Type B pancreatic cell (in vitro differentiated cells): ENCODE measurements at regions not wholly inside any gene's neighbourhood (a gene's known extent, or its start where the extent isn't known, plus 50 kb on each side); places are given as distances from the start of the nearest gene placed in this dataset.

Experiments used
- DNase-seq: peaks from one replicate; pipeline ENCODE4 v3.0.0; 2021; ENCODE audit warnings: mixed read lengths; ENCODE audit not compliant: unreplicated experiment; ENCODE audit errors: extremely low spot score
- H3K27ac Mint-ChIP-seq: 2 replicates; pipeline ENCODE4 v1.8.0; 2021; ENCODE audit warnings: mild to moderate bottlenecking, mixed read lengths
- H3K27me3 Mint-ChIP-seq: 2 replicates; pipeline ENCODE4 v1.8.0; 2021; ENCODE audit warnings: mixed read lengths
- H3K36me3 Mint-ChIP-seq: 2 replicates; pipeline ENCODE4 v1.8.0; 2021; ENCODE audit warnings: mixed read lengths
- H3K4me1 Mint-ChIP-seq: one replicate; pipeline ENCODE4 v1.8.0; 2021; ENCODE audit warnings: mixed read lengths; ENCODE audit not compliant: unreplicated experiment
- H3K4me3 Mint-ChIP-seq: 2 replicates; pipeline ENCODE4 v1.8.0; 2021; ENCODE audit warnings: mild to moderate bottlenecking, mixed read lengths
- H3K9me3 Mint-ChIP-seq: 2 replicates; pipeline ENCODE4 v1.8.0; 2021; ENCODE audit warnings: mixed read lengths
- TF ChIP-seq, protein P1 (sequence below): fragments of 200-600 bp; sonication (generic); conservative IDR thresholded peaks from 2 replicates; pipeline ENCODE4 v1.5.0; 2021; ENCODE audit warnings: antibody characterized with exemption, mild to moderate bottlenecking

DNA sequence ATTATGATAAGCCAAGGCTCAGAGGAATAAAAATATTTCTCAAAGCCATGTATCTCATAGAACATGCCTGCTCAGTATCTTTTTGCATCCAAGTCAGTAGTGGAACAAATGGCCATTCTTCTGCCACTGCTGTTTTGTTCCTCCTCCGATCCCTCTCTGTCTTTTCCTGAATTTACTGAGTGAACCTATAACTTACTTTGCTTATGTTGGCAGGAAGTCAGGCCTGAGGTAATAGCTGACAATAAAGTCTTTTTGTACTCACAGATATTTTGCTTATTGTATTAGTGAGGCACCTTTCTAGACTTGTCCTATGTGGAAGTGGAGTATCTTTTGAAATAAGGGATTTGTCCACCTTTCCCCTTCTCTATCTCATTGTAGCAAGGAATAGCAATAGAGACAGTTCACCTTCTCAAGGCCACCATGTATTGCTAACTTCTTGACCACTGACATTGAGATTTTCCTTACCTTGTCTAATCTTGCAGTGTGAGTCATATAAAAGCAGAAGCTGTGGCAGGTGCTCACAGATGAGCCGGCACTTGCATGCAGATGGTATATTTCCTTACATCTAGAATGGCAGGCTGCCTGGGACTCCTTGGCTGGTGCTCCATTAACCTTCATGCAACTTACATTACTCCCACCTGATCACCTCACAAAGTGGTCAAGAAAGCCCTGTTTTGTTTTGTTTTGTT is 68.2 kb downstream of the AGTR2 start:
- no peak for DNase-seq
- H3K27me3 Mint-ChIP-seq = no peaks in the 10 kb centered on the region
- H3K27ac Mint-ChIP-seq = no peak overlapping the region
- no peak overlapping the region for H3K4me3 Mint-ChIP-seq
- H3K36me3 Mint-ChIP-seq = no peaks in the 10 kb centered on the region
- TF ChIP-seq, protein P1, sequence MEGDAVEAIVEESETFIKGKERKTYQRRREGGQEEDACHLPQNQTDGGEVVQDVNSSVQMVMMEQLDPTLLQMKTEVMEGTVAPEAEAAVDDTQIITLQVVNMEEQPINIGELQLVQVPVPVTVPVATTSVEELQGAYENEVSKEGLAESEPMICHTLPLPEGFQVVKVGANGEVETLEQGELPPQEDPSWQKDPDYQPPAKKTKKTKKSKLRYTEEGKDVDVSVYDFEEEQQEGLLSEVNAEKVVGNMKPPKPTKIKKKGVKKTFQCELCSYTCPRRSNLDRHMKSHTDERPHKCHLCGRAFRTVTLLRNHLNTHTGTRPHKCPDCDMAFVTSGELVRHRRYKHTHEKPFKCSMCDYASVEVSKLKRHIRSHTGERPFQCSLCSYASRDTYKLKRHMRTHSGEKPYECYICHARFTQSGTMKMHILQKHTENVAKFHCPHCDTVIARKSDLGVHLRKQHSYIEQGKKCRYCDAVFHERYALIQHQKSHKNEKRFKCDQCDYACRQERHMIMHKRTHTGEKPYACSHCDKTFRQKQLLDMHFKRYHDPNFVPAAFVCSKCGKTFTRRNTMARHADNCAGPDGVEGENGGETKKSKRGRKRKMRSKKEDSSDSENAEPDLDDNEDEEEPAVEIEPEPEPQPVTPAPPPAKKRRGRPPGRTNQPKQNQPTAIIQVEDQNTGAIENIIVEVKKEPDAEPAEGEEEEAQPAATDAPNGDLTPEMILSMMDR = no peak
- no peaks in the 10 kb centered on the region for H3K4me1 Mint-ChIP-seq
- H3K9me3 Mint-ChIP-seq = no peaks in the 10 kb centered on the region

DNA sequence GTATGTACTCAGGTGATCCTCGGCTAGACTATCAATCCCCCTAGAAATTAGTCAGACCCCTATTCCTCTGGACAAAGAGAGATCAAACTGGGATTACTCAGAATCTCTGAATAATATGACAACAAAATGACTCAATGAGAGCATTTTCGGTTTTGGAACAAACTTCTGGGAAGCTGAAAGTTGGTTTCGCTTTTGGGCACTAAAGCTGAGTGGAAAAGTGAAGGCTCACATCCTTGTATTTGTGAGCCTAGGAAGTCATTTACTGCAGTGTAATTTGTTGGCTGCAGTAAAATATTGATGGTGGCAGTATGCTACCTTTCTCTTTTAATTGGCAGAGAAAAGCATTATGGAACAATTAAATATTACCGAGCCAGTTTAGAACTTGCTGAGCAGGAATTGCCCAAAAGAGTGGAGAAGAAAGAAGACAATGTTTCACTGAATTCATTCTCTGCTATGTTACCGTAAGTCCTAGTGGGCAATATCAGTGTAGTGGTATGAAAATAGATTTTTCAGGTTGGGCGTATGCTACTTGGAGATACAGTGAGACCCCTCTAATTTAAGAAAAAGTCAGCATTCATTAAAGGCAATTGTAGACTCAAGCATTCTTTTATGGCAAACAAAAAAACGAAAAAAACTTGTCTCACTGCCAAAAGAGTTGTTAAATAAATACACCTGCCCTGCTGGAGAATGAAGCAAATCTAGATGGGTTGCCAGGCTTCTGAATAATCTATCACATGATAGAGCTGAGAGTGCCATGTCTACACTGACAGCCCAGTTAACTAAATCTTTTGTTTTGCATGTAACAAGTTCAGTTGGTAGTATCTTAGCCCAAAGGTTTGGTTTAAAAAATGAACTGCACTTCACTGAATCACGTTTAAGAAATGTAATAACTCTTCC is 69.6 kb downstream of the AGTR2 start:
- TF ChIP-seq, protein P1 = no peak

DNA sequence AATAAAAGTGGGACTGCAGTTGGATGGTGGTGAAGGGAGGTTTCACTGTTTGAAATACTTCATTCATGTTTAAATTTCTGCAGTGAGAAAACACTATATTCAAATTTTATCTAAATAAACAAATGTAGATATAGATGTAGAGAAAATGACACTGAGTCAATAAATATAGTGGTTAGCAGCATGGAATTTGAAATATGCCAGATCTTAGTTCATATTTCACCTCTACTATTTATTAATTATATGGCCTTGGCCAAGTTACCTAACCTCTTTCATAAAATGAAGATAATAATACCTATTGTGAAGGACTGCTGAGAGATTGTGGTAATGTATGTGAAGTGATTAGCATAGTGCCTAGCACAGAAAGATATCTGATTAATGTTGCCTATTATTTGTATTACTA is 70.5 kb downstream of the AGTR2 start:
- peak overlapping the region; percentile 50 for H3K4me3 Mint-ChIP-seq
- H3K27me3 Mint-ChIP-seq = no peaks in the 10 kb centered on the region
- TF ChIP-seq, protein P1 = no peak
- DNase-seq = no peak
- H3K9me3 Mint-ChIP-seq = no peaks in the 10 kb centered on the region
- peak overlapping the region; percentile 82 for H3K27ac Mint-ChIP-seq
- no peaks in the 10 kb centered on the region for H3K4me1 Mint-ChIP-seq
- H3K36me3 Mint-ChIP-seq = no peaks in the 10 kb centered on the region

More for the DNA sequence above, 69.6 kb downstream of the AGTR2 start:
- DNase-seq = no peak
- Mint-ChIP-seq H3K4me3 (peak overlapping the region; percentile 50), H3K4me1 (no peaks in the 10 kb centered on the region), H3K9me3 (no peaks in the 10 kb centered on the region), H3K27ac (peak overlapping the region; percentile 82), H3K27me3 (no peaks in the 10 kb centered on the region), H3K36me3 (no peaks in the 10 kb centered on the region)

DNA sequence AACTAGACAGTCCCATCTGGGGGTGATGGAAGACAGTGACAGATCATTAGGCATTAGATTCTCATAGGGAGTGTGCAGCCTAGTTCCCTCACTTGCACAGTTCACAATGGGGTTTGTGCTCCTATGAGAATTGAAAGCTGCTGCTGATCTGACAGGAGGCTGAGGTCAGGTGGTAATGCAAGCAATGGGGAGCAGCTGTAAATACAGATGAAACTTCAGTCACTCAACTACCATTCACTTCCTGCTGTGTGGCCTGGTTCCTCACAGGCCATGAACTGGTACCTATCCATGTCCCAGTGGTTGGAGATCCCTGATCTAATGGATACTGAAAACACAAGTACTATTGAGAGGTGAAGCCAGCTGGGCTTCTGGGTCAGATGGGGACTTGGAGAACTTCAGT is 72.5 kb downstream of the AGTR2 start:
- no peak for DNase-seq
- Mint-ChIP-seq H3K27me3 (no peaks in the 10 kb centered on the region), H3K4me1 (no peaks in the 10 kb centered on the region), H3K36me3 (no peaks in the 10 kb centered on the region), H3K27ac (no peak overlapping the region), H3K9me3 (no peaks in the 10 kb centered on the region), H3K4me3 (no peak overlapping the region)
- TF ChIP-seq, protein P1 = no peak

DNA sequence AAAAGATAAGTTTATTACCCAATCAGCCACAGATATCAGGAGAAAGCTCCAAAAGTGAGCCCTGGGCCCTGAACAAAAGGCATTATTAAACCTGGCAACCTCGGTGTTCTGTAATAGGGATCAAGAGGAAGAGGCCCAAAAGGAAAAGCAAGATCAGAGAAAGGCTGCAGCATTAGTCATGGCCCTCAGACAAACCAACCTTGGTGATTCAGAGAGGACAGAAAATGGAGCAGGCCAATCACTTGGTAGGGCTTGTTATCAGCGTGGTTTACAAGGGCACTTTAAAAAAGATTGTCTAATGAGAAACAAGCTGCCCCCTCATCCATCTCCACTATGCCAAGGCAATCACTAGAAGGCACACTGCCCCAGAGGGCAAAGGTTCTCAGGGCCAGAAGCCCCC is 75.7 kb downstream of the AGTR2 start:
- no peaks in the 10 kb centered on the region for H3K4me1 Mint-ChIP-seq
- peaks cover 15% of the 10 kb centered on the region for H3K9me3 Mint-ChIP-seq
- peaks cover 7% of the 10 kb centered on the region for H3K36me3 Mint-ChIP-seq
- DNase-seq = no peak
- no peak overlapping the region for H3K4me3 Mint-ChIP-seq
- peaks cover 5% of the 10 kb centered on the region for H3K27me3 Mint-ChIP-seq
- TF ChIP-seq, protein P1 = no peak
- H3K27ac Mint-ChIP-seq = no peak overlapping the region
